Caco-2 (cell line): ENCODE measurements at regions not wholly inside any gene's neighbourhood (a gene's known extent, or its start where the extent isn't known, plus 50 kb on each side); places are given as distances from the start of the nearest gene placed in this dataset.

ENCODE experiments used
- BruUV-seq: library from RNA; stranded (reverse); fragments of 400-500 nt; replicated peaks from 2 replicates; lab custom pipeline; 2021; lab: Mats Ljungman, UMichigan
- CTCF ChIA-PET: fragments of 300-600 bp; sonication (Branson Sonifier 250); formaldehyde crosslinking; loops from one replicate; lab custom pipeline; 2022; ENCODE audit warnings: antibody characterized with exemption; lab: Charles Lee
- POLR2A ChIA-PET: fragments of 300-600 bp; sonication (Branson Sonifier 250); formaldehyde crosslinking; loops from one replicate; lab custom pipeline; 2022; ENCODE audit warnings: antibody characterized with exemption; lab: Charles Lee
- DNase-seq, 2 experiments: peaks; one replicate each; pipeline versions ENCODE4 v3.0.0 to v3.0.0-alpha.2; 2020 to 2022
- H3K27me3 ChIP-seq: replicated peaks from 2 replicates; pipeline ENCODE4 v1.6.0; 2011; ENCODE audit warnings: low read length; ENCODE audit not compliant: control insufficient read depth, insufficient read depth
- H3K36me3 ChIP-seq: 2 replicates; pipeline ENCODE4 v1.5.1; 2011; ENCODE audit warnings: low read length; ENCODE audit not compliant: control insufficient read depth, insufficient read depth
- H3K4me1 ChIP-seq: fragments of 250-450 bp; sonication (Bioruptor Pico); 2 replicates; pipeline ENCODE4 v1.5.1; 2020; ENCODE audit warnings: mild to moderate bottlenecking
- H3K4me3 ChIP-seq: 2 replicates; pipeline ENCODE4 v1.5.1; 2011; ENCODE audit warnings: low read depth, mild to moderate bottlenecking, control low read depth, low read length
- H3K9me3 ChIP-seq: fragments of 250-450 bp; sonication (Bioruptor Pico); 2 replicates; pipeline ENCODE4 v1.5.1; 2020; ENCODE audit warnings: mild to moderate bottlenecking, moderate library complexity
- H3K27ac Mint-ChIP-seq: one replicate; pipeline ENCODE4 v1.8.0; 2022; ENCODE audit warnings: mixed read lengths; ENCODE audit not compliant: unreplicated experiment
- H3K27me3 Mint-ChIP-seq: one replicate; pipeline ENCODE4 v1.8.0; 2022; ENCODE audit warnings: mixed read lengths; ENCODE audit not compliant: insufficient read depth, unreplicated experiment
- H3K36me3 Mint-ChIP-seq: one replicate; pipeline ENCODE4 v1.8.0; 2022; ENCODE audit warnings: mild to moderate bottlenecking, mixed read lengths; ENCODE audit not compliant: insufficient read depth, unreplicated experiment
- H3K4me1 Mint-ChIP-seq: one replicate; pipeline ENCODE4 v1.8.0; 2022; ENCODE audit warnings: low read depth, mixed read lengths; ENCODE audit not compliant: unreplicated experiment
- H3K4me3 Mint-ChIP-seq: one replicate; pipeline ENCODE4 v1.8.0; 2022; ENCODE audit warnings: mild to moderate bottlenecking, moderate library complexity, mixed read lengths; ENCODE audit not compliant: unreplicated experiment
- H3K9me3 Mint-ChIP-seq: one replicate; pipeline ENCODE4 v1.8.0; 2022; ENCODE audit warnings: mixed read lengths; ENCODE audit not compliant: unreplicated experiment
- intact Hi-C: fragments of 100-400 bp; cut with micrococcal nuclease; formaldehyde crosslinking; loops from one replicate; pipeline ENCODE4 v1.10.0; 2022; ENCODE audit not compliant: unreplicated experiment
- TF ChIP-seq, protein P1 (sequence below), 2 experiments: fragments of 200-600 bp in 1 of 2; IDR thresholded peaks; 1 replicate in 1 of 2; 2 replicates in 1 of 2; pipeline versions ENCODE4 v1.5.1 to v1.8.0; 2011 to 2022; ENCODE audit warnings: antibody characterized with exemption in 1 of 2, control low read depth in 1 of 2, inconsistent platforms in 1 of 2, low read depth in 1 of 2, low read length in 1 of 2, mild to moderate bottlenecking in 1 of 2, moderate library complexity in 1 of 2; ENCODE audit not compliant: insufficient read depth in 1 of 2, severe bottlenecking in 1 of 2, unreplicated experiment in 1 of 2

- Histone ChIP-seq H3K27me3 (peaks cover 4% of the 10 kb centered on the region), H3K4me1 (no peaks in the 10 kb centered on the region), H3K9me3 (no peaks in the 10 kb centered on the region), H3K36me3 (no peaks in the 10 kb centered on the region), H3K4me3 (no peak overlapping the region)
- TF ChIP-seq, protein P1, sequence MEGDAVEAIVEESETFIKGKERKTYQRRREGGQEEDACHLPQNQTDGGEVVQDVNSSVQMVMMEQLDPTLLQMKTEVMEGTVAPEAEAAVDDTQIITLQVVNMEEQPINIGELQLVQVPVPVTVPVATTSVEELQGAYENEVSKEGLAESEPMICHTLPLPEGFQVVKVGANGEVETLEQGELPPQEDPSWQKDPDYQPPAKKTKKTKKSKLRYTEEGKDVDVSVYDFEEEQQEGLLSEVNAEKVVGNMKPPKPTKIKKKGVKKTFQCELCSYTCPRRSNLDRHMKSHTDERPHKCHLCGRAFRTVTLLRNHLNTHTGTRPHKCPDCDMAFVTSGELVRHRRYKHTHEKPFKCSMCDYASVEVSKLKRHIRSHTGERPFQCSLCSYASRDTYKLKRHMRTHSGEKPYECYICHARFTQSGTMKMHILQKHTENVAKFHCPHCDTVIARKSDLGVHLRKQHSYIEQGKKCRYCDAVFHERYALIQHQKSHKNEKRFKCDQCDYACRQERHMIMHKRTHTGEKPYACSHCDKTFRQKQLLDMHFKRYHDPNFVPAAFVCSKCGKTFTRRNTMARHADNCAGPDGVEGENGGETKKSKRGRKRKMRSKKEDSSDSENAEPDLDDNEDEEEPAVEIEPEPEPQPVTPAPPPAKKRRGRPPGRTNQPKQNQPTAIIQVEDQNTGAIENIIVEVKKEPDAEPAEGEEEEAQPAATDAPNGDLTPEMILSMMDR (IDR thresholded peaks at IDR 0.05; ENCODE audit: insufficient read depth in 1 of 2, low read depth in 1 of 2, low read length in 1 of 2, severe bottlenecking in 1 of 2, unreplicated experiment in 1 of 2), result no peak
- CTCF ChIA-PET, result no interaction called here
- H3K9me3 Mint-ChIP-seq, result no peaks in the 10 kb centered on the region
- DNase-seq, result no peak
- no peaks in the 10 kb centered on the region for H3K36me3 Mint-ChIP-seq
- H3K27ac Mint-ChIP-seq, result no peak overlapping the region
- intact Hi-C loops, result loop anchor here (10.0 kb wide), 2 partner anchors 56 to 316 kb away; no protein-coding TSS in a partner anchor
- POLR2A ChIA-PET, result no interaction called here
- BruUV-seq, result no TSS peak
- no peak overlapping the region for H3K4me3 Mint-ChIP-seq
- peaks cover 29% of the 10 kb centered on the region for H3K27me3 Mint-ChIP-seq
- H3K4me1 Mint-ChIP-seq, result no peaks in the 10 kb centered on the region
Measured at GRCh38 chr17:36728030-36728991, 126.9 kb downstream of the MRM1 start.

DNA sequence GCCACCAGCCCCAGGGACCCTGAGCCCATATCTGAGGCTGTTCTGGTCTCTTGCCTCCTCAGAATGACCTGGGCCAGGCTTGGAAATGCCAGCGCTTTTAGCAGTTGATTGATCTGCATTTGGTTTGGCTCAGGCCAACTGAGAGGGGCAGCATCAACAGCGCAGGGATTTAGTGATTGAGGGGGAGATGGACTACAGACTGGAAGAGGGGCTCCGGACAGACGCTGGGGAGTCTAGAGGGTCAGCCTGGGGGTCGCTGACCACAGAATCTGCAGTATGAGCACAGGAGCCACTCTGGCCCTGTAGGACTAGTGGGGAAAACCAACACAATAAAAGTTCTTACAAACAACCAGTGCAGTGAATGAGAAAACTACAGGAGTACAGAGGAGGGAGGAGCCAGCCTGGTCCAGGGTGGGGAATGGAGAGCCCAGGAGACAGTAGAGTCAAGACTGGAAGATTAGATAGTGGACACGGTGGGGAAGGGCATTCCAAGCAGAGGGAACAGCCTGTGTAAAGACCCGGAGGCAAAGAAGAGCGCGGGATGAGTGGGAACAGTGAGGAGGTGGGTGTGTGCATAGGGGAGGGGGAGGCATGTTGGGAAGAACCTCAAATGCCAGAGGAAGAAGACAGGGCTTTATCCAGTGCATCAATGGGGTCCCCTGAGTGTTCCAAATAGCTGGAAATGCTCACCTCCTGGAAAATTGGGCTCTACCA, 128.9 kb downstream of the MRM1 start:
- no peaks in the 10 kb centered on the region for H3K4me1 Mint-ChIP-seq
- H3K4me3 Mint-ChIP-seq, result no peak overlapping the region
- Histone ChIP-seq H3K36me3 (no peaks in the 10 kb centered on the region), H3K4me3 (no peak overlapping the region), H3K4me1 (no peaks in the 10 kb centered on the region), H3K27me3 (peaks cover 2% of the 10 kb centered on the region), H3K9me3 (no peaks in the 10 kb centered on the region)
- TF ChIP-seq, protein P1 (IDR thresholded peaks at IDR 0.05; ENCODE audit: insufficient read depth in 1 of 2, low read depth in 1 of 2, low read length in 1 of 2, severe bottlenecking in 1 of 2, unreplicated experiment in 1 of 2), result no peak
- H3K9me3 Mint-ChIP-seq, result no peaks in the 10 kb centered on the region
- POLR2A ChIA-PET, result no interaction called here
- intact Hi-C loops, result no loop called here
- peaks cover 29% of the 10 kb centered on the region for H3K27me3 Mint-ChIP-seq
- CTCF ChIA-PET, result no interaction called here
- H3K27ac Mint-ChIP-seq, result no peak overlapping the region
- no TSS peak for BruUV-seq
- DNase-seq, result no peak
- H3K36me3 Mint-ChIP-seq, result no peaks in the 10 kb centered on the region

DNA sequence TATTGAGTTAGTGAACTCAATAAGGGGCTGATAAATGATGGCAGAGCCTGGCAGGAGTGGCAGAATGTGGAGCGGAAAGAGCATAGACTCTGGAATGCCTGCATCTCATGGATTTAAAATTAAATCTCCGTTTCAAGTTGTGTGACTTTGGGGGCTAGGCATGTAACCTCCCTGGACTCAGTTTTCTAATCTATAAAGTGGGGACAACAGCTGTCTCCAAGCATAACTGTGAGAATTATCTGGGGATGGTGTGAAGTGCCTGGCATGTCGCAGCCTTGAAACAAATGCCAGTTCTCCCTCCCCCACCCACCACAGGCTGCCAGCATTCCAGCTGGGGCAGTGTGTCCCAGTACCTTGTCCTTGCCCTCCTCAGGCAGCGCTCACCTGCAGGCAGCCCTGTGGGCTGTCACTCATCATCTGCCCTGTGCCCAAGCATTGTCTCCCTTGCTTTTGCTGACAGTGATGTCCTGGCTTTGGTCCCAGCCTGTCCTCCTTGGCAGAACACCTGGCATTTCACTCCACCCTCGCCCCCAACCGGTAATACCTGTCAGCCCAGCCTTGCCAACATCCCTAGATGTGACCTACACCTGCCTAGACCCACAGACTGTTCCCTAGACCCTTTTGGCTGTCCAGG, 129.6 kb downstream of the MRM1 start:
- DNase-seq, result no peak
- peaks cover 29% of the 10 kb centered on the region for H3K27me3 Mint-ChIP-seq
- POLR2A ChIA-PET, result no interaction called here
- H3K4me3 ChIP-seq, result no peak overlapping the region
- CTCF ChIA-PET, result no interaction called here
- no peaks in the 10 kb centered on the region for H3K4me1 ChIP-seq
- H3K27me3 ChIP-seq, result peaks cover 2% of the 10 kb centered on the region
- TF ChIP-seq, protein P1 (IDR thresholded peaks at IDR 0.05; ENCODE audit: insufficient read depth in 1 of 2, low read depth in 1 of 2, low read length in 1 of 2, severe bottlenecking in 1 of 2, unreplicated experiment in 1 of 2), result no peak
- intact Hi-C loops, result no loop called here
- no peak overlapping the region for H3K27ac Mint-ChIP-seq
- H3K4me3 Mint-ChIP-seq, result no peak overlapping the region
- no peaks in the 10 kb centered on the region for H3K36me3 Mint-ChIP-seq
- H3K9me3 Mint-ChIP-seq, result no peaks in the 10 kb centered on the region
- no TSS peak for BruUV-seq
- no peaks in the 10 kb centered on the region for H3K4me1 Mint-ChIP-seq
- H3K36me3 ChIP-seq, result no peaks in the 10 kb centered on the region
- H3K9me3 ChIP-seq, result no peaks in the 10 kb centered on the region
